Hippocampal formation (tissue), 2 donors: ENCODE measurements at regions not wholly inside any gene's neighbourhood (a gene's known extent, or its start where the extent isn't known, plus 50 kb on each side); places are given as distances from the start of the nearest gene placed in this dataset.

Experiments
- DNase-seq, 2 donors: peaks; one replicate each; lab custom pipeline; 2025; lab: John Stamatoyannopoulos, UW

- DNase-seq = peak in 1 of 2 donors; percentile 31
These were observed 258.1 kb downstream of the IPO8 start for GRCh38 chr12:30437616-30438015.

- no peak for DNase-seq
These were observed 258.6 kb downstream of the IPO8 start for GRCh38 chr12:30437044-30437443.

DNA sequence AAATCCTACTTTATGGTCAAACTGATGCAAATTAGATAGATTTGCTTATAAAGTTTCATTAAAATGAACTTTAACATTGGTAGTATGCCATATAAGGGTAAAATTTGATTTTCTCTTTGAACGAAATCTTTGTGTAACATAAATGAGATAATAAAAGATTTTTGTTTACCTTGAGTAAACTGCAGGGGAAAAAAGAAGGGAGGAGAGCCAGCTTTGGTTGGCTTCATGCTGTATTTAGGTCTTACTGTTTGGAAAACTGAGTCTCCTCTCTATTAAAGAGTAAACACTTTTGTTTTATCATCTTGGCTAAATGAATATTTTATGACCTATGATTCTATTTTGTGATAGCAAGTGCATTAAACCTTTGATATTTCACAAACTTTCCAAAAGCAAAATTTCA, 267.6 kb downstream of the IPO8 start:
- no peak for DNase-seq

- DNase-seq = no peak
These were observed 268.1 kb downstream of the IPO8 start for GRCh38 chr12:30427555-30427954.

DNA sequence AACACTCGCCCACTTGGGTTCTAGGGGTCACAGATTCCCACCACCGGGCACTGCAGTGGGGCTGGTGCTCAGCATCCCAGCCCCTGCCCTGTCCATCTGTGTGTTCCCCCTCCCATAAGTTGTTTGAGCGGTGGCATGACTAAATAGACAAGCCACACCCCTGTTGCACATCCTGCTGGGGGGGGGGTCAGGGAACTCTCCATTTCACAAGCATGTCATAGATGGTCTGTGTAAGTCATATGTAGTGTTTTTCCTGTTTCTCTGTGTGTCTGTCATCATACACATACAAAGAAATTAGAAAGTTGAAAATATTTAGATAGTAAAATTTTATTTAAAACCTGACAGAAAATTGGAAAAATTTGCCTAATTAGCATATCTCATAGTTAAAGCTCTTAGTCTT, 270.2 kb downstream of the IPO8 start:
- DNase-seq = no peak

DNA sequence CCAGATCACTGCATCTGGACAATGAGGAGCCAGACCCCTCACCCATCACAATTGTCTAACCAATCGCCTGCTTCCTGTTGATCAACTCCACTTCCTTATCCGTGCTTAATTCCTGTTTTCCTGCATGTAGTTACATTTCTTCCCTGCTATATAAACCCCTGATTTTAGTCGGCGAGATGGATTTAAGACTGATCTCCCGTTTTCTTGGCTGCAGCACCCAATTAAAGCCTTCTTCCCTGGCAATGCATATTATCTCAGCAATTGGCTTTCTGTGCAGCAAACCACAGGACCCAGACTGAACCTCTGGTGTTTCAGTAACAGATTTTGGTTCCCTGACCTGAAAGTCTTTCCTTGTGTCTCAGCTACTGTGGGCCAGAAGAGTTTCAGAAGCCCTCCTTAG, 272.3 kb downstream of the IPO8 start:
- DNase-seq = no peak

DNA sequence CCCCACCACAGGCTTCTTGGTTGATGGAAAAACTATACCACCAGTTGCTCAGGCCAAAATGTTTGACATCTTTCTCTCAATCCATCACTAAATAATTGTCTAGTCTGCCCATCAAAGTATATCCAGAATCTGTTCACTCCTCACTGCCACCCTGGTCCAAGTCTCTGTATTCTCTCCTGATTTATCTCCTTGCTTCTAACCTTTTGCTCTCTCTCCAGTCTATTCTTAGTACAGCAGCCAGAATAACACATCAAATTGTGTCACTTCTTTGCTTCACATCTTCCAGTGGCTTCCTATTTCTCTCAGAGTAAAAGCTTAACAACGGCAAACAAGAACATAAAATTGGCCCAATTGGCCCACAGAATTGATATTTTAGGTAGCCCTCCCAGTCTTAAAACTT, 272.8 kb downstream of the IPO8 start:
- no peak for DNase-seq

- no peak for DNase-seq
These were observed 275.1 kb downstream of the IPO8 start for GRCh38 chr12:30420561-30420960.

GRCh38 chr12:30417697-30418231, 277.9 kb downstream of the IPO8 start:
- DNase-seq = no peak

DNA sequence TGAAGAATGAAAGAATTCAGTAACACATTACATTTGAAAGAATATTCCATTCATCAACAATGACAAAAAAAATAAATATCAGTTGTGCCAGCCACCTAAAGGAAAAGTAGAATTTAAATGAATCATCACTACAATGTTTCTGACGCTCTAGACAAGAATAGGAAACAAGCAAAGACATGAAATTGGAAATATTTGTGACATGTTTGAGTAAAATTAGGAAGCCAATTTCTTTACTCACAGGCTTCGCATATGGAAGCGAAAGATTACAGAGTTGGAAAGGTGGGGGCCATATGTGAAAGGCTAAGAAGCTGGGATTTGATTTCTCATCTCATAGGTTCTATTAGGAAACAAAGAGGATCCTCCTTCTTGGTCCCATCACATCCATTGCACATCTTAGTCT, 279.0 kb downstream of the IPO8 start:
- no peak for DNase-seq

GRCh38 chr12:30415777-30416176, 279.9 kb downstream of the IPO8 start:
- no peak for DNase-seq

DNA sequence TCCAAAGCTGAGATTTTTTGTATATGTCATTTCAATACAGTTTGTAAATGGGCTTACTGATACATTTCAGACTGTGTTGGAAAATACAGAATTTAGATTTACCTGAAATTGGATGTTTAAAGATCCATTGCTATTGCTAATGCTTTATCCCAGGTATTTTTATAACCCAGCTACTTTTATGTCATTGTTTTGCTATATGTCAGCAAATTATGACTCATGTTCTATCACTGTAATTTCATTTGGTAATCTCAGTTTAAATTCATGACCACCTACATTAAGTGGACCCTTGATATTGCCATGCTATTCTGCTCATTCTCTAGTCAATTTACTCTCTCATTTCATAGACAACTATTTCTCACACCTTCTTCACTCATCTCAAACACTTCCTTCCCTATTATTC, 281.2 kb downstream of the IPO8 start:
- no peak for DNase-seq

GRCh38 chr12:30400349-30400748, 295.3 kb downstream of the IPO8 start:
- DNase-seq = no peak

GRCh38 chr12:30399859-30400258, 295.8 kb downstream of the IPO8 start:
- DNase-seq = no peak

DNA sequence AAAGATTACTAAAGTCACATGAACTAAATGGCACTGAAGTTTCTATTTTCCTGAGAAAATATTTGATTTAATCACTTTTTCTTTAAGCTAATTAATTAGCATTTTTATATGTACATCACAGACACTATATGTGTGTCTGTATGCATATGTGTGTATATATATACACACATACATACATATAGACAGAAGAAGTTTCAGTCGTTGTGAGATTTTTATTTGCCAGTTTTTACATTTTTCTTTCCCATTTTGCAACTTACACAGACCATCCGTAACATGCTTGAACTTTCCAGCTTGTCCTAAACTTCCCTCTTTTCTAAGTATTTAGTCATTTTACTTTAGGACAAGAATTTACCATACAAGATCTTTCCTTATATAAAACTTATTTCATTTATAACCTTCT, 299.1 kb downstream of the IPO8 start:
- no peak for DNase-seq

DNA sequence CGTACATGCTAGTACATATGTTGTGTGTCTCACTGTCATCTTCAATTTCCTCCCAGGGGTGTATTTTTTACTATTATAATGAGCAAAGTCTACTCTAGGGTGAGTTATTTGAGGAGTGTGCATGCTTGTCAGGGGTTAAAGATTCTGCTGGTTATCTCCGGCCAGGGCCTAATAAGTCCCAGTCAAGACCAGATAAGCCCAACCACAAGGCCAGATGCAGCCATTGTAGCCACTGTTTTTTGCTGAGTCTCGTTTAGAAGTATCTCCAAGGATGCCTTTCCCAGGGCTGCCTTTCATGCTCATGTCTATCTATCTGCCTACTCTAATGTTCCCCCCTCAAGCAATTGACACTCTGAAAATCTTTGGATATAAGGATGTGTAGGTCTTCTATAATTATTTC, 300.5 kb downstream of the IPO8 start:
- no peak for DNase-seq

GRCh38 chr12:30391766-30392366, 303.8 kb downstream of the IPO8 start:
- DNase-seq = no peak

- DNase-seq = peak in 1 of 2 donors; percentile 2
These were observed 310.0 kb downstream of the IPO8 start for GRCh38 chr12:30385706-30386105.

- DNase-seq = no peak
These were observed 310.7 kb downstream of the IPO8 start for GRCh38 chr12:30384976-30385375.

GRCh38 chr12:30378307-30378706, 317.4 kb downstream of the IPO8 start:
- no peak for DNase-seq

DNA sequence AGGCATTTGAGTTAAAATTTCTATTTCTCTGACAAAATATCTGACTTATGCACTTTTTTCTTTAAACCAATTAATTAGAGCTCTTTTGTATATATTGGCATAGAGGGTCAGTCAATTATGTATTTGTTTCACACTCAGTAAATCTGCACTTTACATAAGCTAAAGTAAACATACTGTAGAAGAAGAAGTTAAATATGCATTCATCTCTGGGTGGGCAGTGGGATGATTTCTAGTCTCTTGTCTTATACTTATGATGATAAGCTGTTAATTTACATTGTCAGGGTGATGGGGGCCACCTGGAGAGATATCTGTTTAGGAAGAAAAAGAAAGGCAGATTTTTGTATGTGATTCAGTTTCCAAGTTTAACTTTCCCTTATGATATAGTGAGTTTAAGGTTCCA, 330.8 kb downstream of the IPO8 start:
- DNase-seq = no peak

GRCh38 chr12:30361145-30361544, 334.5 kb downstream of the IPO8 start:
- DNase-seq = no peak

GRCh38 chr12:30358671-30359070, 337.0 kb downstream of the IPO8 start:
- DNase-seq = no peak

- no peak for DNase-seq
These were observed 337.7 kb downstream of the IPO8 start for GRCh38 chr12:30357766-30358490.
